ENCODE measurements at regions not wholly inside any gene's neighbourhood (a gene's known extent, or its start where the extent isn't known, plus 50 kb on each side); places are given as distances from the start of the nearest gene placed in this dataset.

DNA sequence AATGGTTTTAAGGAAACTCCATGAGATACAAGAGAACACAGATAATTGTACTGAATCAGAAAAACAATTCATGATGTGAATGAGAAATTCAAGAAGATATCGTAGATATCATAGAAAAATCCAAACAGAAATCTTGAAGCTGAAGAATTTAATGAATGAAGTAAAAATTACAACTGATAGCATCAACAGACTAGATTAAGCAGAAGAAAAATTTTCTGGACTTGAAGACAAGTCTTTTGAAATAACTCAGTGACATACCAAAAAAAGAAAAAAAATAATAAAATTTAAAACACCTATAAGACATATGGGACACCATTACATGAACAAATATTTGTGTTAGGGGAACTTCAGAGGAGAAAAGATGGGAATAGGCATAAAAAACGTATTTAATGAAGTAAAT is 122.8 kb upstream of the SYT10 start:
- Mint-ChIP-seq H3K27me3 (no peaks in the 10 kb centered on the region), H3K27ac (no peak overlapping the region), H3K4me1 (no peaks in the 10 kb centered on the region), H3K9me3 (ENCODE audit: low read depth) (peaks cover 5% of the 10 kb centered on the region), H3K4me3 (no peak overlapping the region), H3K36me3 (no peaks in the 10 kb centered on the region)
- no peak for ATAC-seq
- DNase-seq: no peak
- CTCF ChIA-PET: no interaction called here

DNA sequence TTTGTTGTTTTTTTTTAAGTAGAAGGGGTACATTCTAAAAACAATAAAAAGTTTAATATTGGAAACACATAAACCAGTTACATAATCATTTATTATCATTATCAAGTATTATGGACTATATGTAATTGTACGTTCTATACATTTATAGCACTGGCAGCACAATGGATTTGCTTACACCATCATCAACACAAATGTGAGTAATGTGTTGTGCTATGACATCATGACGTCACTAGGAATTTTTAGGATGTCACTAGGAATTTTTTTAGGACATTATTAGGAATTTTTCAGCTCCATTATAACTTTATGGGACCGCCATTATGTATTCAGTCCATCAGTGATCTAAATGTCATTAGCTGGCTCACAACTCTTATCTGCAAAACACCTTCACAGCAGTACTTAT is 126.8 kb upstream of the SYT10 start:
- Mint-ChIP-seq H3K27ac (no peak overlapping the region), H3K36me3 (no peaks in the 10 kb centered on the region), H3K4me1 (no peaks in the 10 kb centered on the region), H3K27me3 (no peaks in the 10 kb centered on the region), H3K9me3 (ENCODE audit: low read depth) (peaks cover 5% of the 10 kb centered on the region), H3K4me3 (no peak overlapping the region)
- ATAC-seq (no peak), DNase-seq (no peak)
- CTCF ChIA-PET: interaction anchor here (0.7 to 1.1 kb wide), 2 partner anchors 137 to 811 kb away, joined by 3 read pairs; partner anchors contain the start of gene YARS2

- H3K27me3 Mint-ChIP-seq: no peaks in the 10 kb centered on the region
- no peaks in the 10 kb centered on the region for H3K36me3 Mint-ChIP-seq
- peaks cover 5% of the 10 kb centered on the region for H3K9me3 Mint-ChIP-seq (ENCODE audit: low read depth)
- CTCF ChIA-PET: no interaction called here
- H3K27ac Mint-ChIP-seq: no peak overlapping the region
- DNase-seq: no peak
- H3K4me1 Mint-ChIP-seq: no peaks in the 10 kb centered on the region
- ATAC-seq: no peak
- H3K4me3 Mint-ChIP-seq: no peak overlapping the region
Observed at GRCh38 chr12:33575346-33575745, 135.7 kb upstream of the SYT10 start.

- peaks cover 5% of the 10 kb centered on the region for H3K9me3 Mint-ChIP-seq (ENCODE audit: low read depth)
- DNase-seq (no peak), ATAC-seq (no peak)
- no peak overlapping the region for H3K27ac Mint-ChIP-seq
- CTCF ChIA-PET: no interaction called here
- H3K4me3 Mint-ChIP-seq: no peak overlapping the region
- no peaks in the 10 kb centered on the region for H3K27me3 Mint-ChIP-seq
- no peaks in the 10 kb centered on the region for H3K36me3 Mint-ChIP-seq
- no peaks in the 10 kb centered on the region for H3K4me1 Mint-ChIP-seq
Observed at GRCh38 chr12:33581613-33582122, 142.0 kb upstream of the SYT10 start.

DNA sequence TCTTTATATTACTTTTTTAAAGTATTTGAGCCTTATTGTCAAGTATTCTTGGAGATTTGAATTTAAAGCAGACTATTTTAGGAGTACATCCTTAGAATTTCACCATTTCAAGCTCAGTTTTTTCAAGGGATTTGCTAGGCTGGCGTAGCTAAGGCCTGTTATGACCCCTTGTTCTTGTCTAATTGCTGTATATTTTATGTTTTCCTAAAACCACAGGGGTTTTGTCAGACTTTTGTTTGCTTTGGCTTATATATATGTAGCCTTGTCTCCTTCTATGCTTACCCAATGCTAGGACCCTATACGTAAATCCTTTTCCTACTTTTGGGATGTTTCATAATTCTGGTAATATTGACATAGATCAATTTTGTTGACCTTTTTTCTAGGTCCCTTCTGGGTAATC is 147.0 kb upstream of the SYT10 start:
- Mint-ChIP-seq H3K36me3 (no peaks in the 10 kb centered on the region), H3K4me3 (no peak overlapping the region), H3K27me3 (no peaks in the 10 kb centered on the region), H3K27ac (no peak overlapping the region), H3K9me3 (ENCODE audit: low read depth) (no peaks in the 10 kb centered on the region), H3K4me1 (no peaks in the 10 kb centered on the region)
- ATAC-seq (no peak), DNase-seq (no peak)
- CTCF ChIA-PET: no interaction called here

- Mint-ChIP-seq H3K4me3 (no peak overlapping the region), H3K4me1 (no peaks in the 10 kb centered on the region), H3K27ac (no peak overlapping the region), H3K27me3 (no peaks in the 10 kb centered on the region), H3K36me3 (no peaks in the 10 kb centered on the region), H3K9me3 (ENCODE audit: low read depth) (no peaks in the 10 kb centered on the region)
- no peak for DNase-seq
- ATAC-seq: no peak
- CTCF ChIA-PET: no interaction called here
Observed at GRCh38 chr12:33587354-33587753, 147.7 kb upstream of the SYT10 start.

- no peaks in the 10 kb centered on the region for H3K36me3 Mint-ChIP-seq
- H3K27ac Mint-ChIP-seq: no peak overlapping the region
- no peaks in the 10 kb centered on the region for H3K27me3 Mint-ChIP-seq
- CTCF ChIA-PET: no interaction called here
- ATAC-seq (no peak), DNase-seq (no peak)
- no peak overlapping the region for H3K4me3 Mint-ChIP-seq
- H3K4me1 Mint-ChIP-seq: no peaks in the 10 kb centered on the region
- no peaks in the 10 kb centered on the region for H3K9me3 Mint-ChIP-seq (ENCODE audit: low read depth)
Observed at GRCh38 chr12:33587784-33588712, 148.4 kb upstream of the SYT10 start.

DNA sequence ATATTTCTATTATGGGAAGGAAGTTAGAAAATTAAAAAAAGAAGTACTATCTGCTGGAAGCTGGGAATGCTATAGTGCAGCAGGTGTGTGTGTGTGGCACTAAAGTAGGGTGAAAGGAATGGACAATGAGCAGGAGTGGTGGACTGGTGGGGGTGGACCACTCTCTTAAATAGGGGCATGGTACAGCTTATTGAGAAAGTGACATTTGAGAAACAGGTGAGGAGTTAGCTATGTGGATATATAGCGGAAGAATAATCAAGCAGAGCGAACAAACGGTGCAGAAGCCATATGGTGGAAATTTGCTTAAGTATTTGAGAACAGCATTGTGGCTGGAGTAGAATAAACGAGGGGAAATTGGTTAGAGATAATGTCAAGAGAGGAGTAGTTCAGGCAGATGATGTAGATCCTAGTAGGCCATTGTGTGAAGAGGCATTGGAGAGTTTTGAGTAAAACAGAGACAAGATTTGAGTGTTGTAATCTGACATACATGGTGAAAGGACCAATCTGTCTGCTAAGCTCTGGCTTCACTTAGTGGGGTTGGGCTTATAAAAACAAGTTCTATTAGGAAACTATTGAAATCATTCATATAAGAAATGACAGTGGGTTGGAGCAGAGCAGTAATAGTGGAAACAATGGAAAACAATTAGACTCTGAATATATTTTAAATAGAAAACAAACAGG is 149.2 kb upstream of the SYT10 start:
- no peaks in the 10 kb centered on the region for H3K27me3 Mint-ChIP-seq
- H3K9me3 Mint-ChIP-seq (ENCODE audit: low read depth): no peaks in the 10 kb centered on the region
- CTCF ChIA-PET: no interaction called here
- ATAC-seq: no peak
- H3K4me3 Mint-ChIP-seq: no peak overlapping the region
- DNase-seq: no peak
- H3K27ac Mint-ChIP-seq: no peak overlapping the region
- no peaks in the 10 kb centered on the region for H3K36me3 Mint-ChIP-seq
- H3K4me1 Mint-ChIP-seq: no peaks in the 10 kb centered on the region

- Mint-ChIP-seq H3K4me1 (no peaks in the 10 kb centered on the region), H3K9me3 (ENCODE audit: low read depth) (no peaks in the 10 kb centered on the region), H3K4me3 (no peak overlapping the region), H3K27ac (no peak overlapping the region), H3K27me3 (no peaks in the 10 kb centered on the region), H3K36me3 (no peaks in the 10 kb centered on the region)
- DNase-seq: no peak
- CTCF ChIA-PET: no interaction called here
- no peak for ATAC-seq
Observed at GRCh38 chr12:33589576-33590114, 150.0 kb upstream of the SYT10 start.

- Mint-ChIP-seq H3K27me3 (no peaks in the 10 kb centered on the region), H3K4me1 (no peaks in the 10 kb centered on the region), H3K27ac (no peak overlapping the region), H3K4me3 (no peak overlapping the region), H3K9me3 (ENCODE audit: low read depth) (no peaks in the 10 kb centered on the region), H3K36me3 (no peaks in the 10 kb centered on the region)
- CTCF ChIA-PET: no interaction called here
- no peak for DNase-seq
- no peak for ATAC-seq
Observed at GRCh38 chr12:33593753-33594152, 154.1 kb upstream of the SYT10 start.

GRCh38 chr12:33596061-33596460 is 156.4 kb upstream of the SYT10 start:
- no peaks in the 10 kb centered on the region for H3K27me3 Mint-ChIP-seq
- no peak overlapping the region for H3K4me3 Mint-ChIP-seq
- H3K9me3 Mint-ChIP-seq (ENCODE audit: low read depth): no peaks in the 10 kb centered on the region
- no peak overlapping the region for H3K27ac Mint-ChIP-seq
- DNase-seq (no peak), ATAC-seq (no peak)
- CTCF ChIA-PET: no interaction called here
- no peaks in the 10 kb centered on the region for H3K36me3 Mint-ChIP-seq
- no peaks in the 10 kb centered on the region for H3K4me1 Mint-ChIP-seq

- Mint-ChIP-seq H3K4me3 (no peak overlapping the region), H3K27ac (no peak overlapping the region), H3K36me3 (no peaks in the 10 kb centered on the region), H3K4me1 (no peaks in the 10 kb centered on the region), H3K27me3 (no peaks in the 10 kb centered on the region), H3K9me3 (ENCODE audit: low read depth) (no peaks in the 10 kb centered on the region)
- CTCF ChIA-PET: no interaction called here
- no peak for DNase-seq
- no peak for ATAC-seq
Observed at GRCh38 chr12:33596814-33597213, 157.2 kb upstream of the SYT10 start.

GRCh38 chr12:33602515-33602914 is 162.9 kb upstream of the SYT10 start:
- CTCF ChIA-PET: no interaction called here
- Mint-ChIP-seq H3K4me1 (no peaks in the 10 kb centered on the region), H3K4me3 (no peak overlapping the region), H3K36me3 (no peaks in the 10 kb centered on the region), H3K9me3 (ENCODE audit: low read depth) (no peaks in the 10 kb centered on the region), H3K27ac (no peak overlapping the region), H3K27me3 (no peaks in the 10 kb centered on the region)
- ATAC-seq: no peak
- no peak for DNase-seq

DNA sequence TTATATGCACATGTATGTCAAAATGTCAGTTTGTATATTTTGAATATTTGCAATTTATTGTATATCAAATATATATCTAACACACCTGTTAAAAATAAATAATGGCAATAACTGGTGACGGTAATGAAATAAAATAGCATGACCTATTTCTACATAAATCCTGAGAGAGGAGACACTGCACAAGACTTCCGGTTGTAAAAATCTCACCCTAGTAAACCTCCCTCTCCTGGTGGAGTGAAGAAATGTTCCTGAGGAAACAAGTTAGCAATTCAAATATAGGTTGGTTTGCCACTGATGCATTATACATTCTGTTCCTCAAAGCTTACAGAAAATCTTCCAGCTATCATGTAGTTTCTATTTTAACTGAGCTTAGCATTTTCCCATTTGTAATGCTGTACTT is 166.1 kb upstream of the SYT10 start:
- no peaks in the 10 kb centered on the region for H3K27me3 Mint-ChIP-seq
- CTCF ChIA-PET: no interaction called here

More for the DNA sequence above, 166.1 kb upstream of the SYT10 start:
- Mint-ChIP-seq H3K4me3 (no peak overlapping the region), H3K27ac (no peak overlapping the region), H3K9me3 (ENCODE audit: low read depth) (no peaks in the 10 kb centered on the region), H3K4me1 (no peaks in the 10 kb centered on the region), H3K36me3 (no peaks in the 10 kb centered on the region)
- DNase-seq: no peak
- ATAC-seq: no peak
